ENCODE measurements at regions not wholly inside any gene's neighbourhood (a gene's known extent, or its start where the extent isn't known, plus 50 kb on each side); places are given as distances from the start of the nearest gene placed in this dataset.

- no peaks in the 10 kb centered on the region for H3K4me1 ChIP-seq (ENCODE audit: control insufficient read depth, insufficient read depth, low read length, unreplicated experiment)
- H2AFZ ChIP-seq (ENCODE audit: low read length, unreplicated experiment): no peak overlapping the region
- H3K4me3 ChIP-seq (ENCODE audit: low read depth, low read length): no peak overlapping the region
- H3K27me3 ChIP-seq (ENCODE audit: insufficient read depth, low read length): no peaks in the 10 kb centered on the region; the same call in 1 of the 2 replicates
- H3K36me3 ChIP-seq (ENCODE audit: insufficient read depth, low read length): no peaks in the 10 kb centered on the region
- no peaks in the 10 kb centered on the region for H3K79me2 ChIP-seq (ENCODE audit: control insufficient read depth, insufficient read depth, low read length, unreplicated experiment)
- H3K27ac ChIP-seq (ENCODE audit: low read depth, low read length): no peak overlapping the region
These were observed 130.2 kb upstream of the CEP162 start for GRCh38 chr6:84357631-84358030.

GRCh38 chr6:84356907-84357306, 129.5 kb upstream of the CEP162 start:
- H3K4me3 ChIP-seq (ENCODE audit: low read depth, low read length): no peak overlapping the region
- no peak overlapping the region for H2AFZ ChIP-seq (ENCODE audit: low read length, unreplicated experiment)
- no peaks in the 10 kb centered on the region for H3K36me3 ChIP-seq (ENCODE audit: insufficient read depth, low read length)
- no peak overlapping the region for H3K27ac ChIP-seq (ENCODE audit: low read depth, low read length)
- H3K79me2 ChIP-seq (ENCODE audit: control insufficient read depth, insufficient read depth, low read length, unreplicated experiment): no peaks in the 10 kb centered on the region
- H3K27me3 ChIP-seq (ENCODE audit: insufficient read depth, low read length): no peaks in the 10 kb centered on the region; the same call in 1 of the 2 replicates
- H3K4me1 ChIP-seq (ENCODE audit: control insufficient read depth, insufficient read depth, low read length, unreplicated experiment): no peaks in the 10 kb centered on the region

- Histone ChIP-seq H3K36me3 (ENCODE audit: insufficient read depth, low read length) (no peaks in the 10 kb centered on the region), H3K4me1 (ENCODE audit: control insufficient read depth, insufficient read depth, low read length, unreplicated experiment) (no peaks in the 10 kb centered on the region), H3K79me2 (ENCODE audit: control insufficient read depth, insufficient read depth, low read length, unreplicated experiment) (no peaks in the 10 kb centered on the region)
These were observed 126.3 kb upstream of the CEP162 start for GRCh38 chr6:84353459-84354423.

GRCh38 chr6:84350397-84350796, 123.0 kb upstream of the CEP162 start:
- Histone ChIP-seq H3K27me3 (ENCODE audit: insufficient read depth, low read length) (no peaks in the 10 kb centered on the region), H3K79me2 (ENCODE audit: control insufficient read depth, insufficient read depth, low read length, unreplicated experiment) (no peaks in the 10 kb centered on the region), H3K36me3 (ENCODE audit: insufficient read depth, low read length) (no peaks in the 10 kb centered on the region), H2AFZ (ENCODE audit: low read length, unreplicated experiment) (no peak overlapping the region), H3K4me3 (ENCODE audit: low read depth, low read length) (no peak overlapping the region), H3K4me1 (ENCODE audit: control insufficient read depth, insufficient read depth, low read length, unreplicated experiment) (no peaks in the 10 kb centered on the region), H3K27ac (ENCODE audit: low read depth, low read length) (no peak overlapping the region)

More at GRCh38 chr6:84353459-84354423, 126.3 kb upstream of the CEP162 start:
- H3K27me3 ChIP-seq (ENCODE audit: insufficient read depth, low read length): no peaks in the 10 kb centered on the region; the same call in 1 of the 2 replicates
- no peak overlapping the region for H3K27ac ChIP-seq (ENCODE audit: low read depth, low read length)
- no peak overlapping the region for H3K4me3 ChIP-seq (ENCODE audit: low read depth, low read length)
- no peak overlapping the region for H2AFZ ChIP-seq (ENCODE audit: low read length, unreplicated experiment)

GRCh38 chr6:84349542-84349941, 122.1 kb upstream of the CEP162 start:
- Histone ChIP-seq H3K27ac (ENCODE audit: low read depth, low read length) (no peak overlapping the region), H2AFZ (ENCODE audit: low read length, unreplicated experiment) (no peak overlapping the region), H3K4me3 (ENCODE audit: low read depth, low read length) (no peak overlapping the region), H3K79me2 (ENCODE audit: control insufficient read depth, insufficient read depth, low read length, unreplicated experiment) (no peaks in the 10 kb centered on the region), H3K36me3 (ENCODE audit: insufficient read depth, low read length) (no peaks in the 10 kb centered on the region), H3K4me1 (ENCODE audit: control insufficient read depth, insufficient read depth, low read length, unreplicated experiment) (no peaks in the 10 kb centered on the region), H3K27me3 (ENCODE audit: insufficient read depth, low read length) (no peaks in the 10 kb centered on the region)

- H3K36me3 ChIP-seq (ENCODE audit: insufficient read depth, low read length): no peaks in the 10 kb centered on the region
- H3K4me3 ChIP-seq (ENCODE audit: low read depth, low read length): no peak overlapping the region
- H2AFZ ChIP-seq (ENCODE audit: low read length, unreplicated experiment): no peak overlapping the region
- no peak overlapping the region for H3K27ac ChIP-seq (ENCODE audit: low read depth, low read length)
- no peaks in the 10 kb centered on the region for H3K27me3 ChIP-seq (ENCODE audit: insufficient read depth, low read length)
- no peaks in the 10 kb centered on the region for H3K79me2 ChIP-seq (ENCODE audit: control insufficient read depth, insufficient read depth, low read length, unreplicated experiment)
- no peaks in the 10 kb centered on the region for H3K4me1 ChIP-seq (ENCODE audit: control insufficient read depth, insufficient read depth, low read length, unreplicated experiment)
These were observed 121.4 kb upstream of the CEP162 start for GRCh38 chr6:84348801-84349200.

- Histone ChIP-seq H3K36me3 (ENCODE audit: insufficient read depth, low read length) (no peaks in the 10 kb centered on the region), H2AFZ (ENCODE audit: low read length, unreplicated experiment) (no peak overlapping the region), H3K27ac (ENCODE audit: low read depth, low read length) (no peak overlapping the region), H3K79me2 (ENCODE audit: control insufficient read depth, insufficient read depth, low read length, unreplicated experiment) (no peaks in the 10 kb centered on the region), H3K4me3 (ENCODE audit: low read depth, low read length) (no peak overlapping the region), H3K4me1 (ENCODE audit: control insufficient read depth, insufficient read depth, low read length, unreplicated experiment) (no peaks in the 10 kb centered on the region), H3K27me3 (ENCODE audit: insufficient read depth, low read length) (no peaks in the 10 kb centered on the region)
These were observed 118.9 kb upstream of the CEP162 start for GRCh38 chr6:84346372-84346771.

- Histone ChIP-seq H3K79me2 (ENCODE audit: control insufficient read depth, insufficient read depth, low read length, unreplicated experiment) (no peaks in the 10 kb centered on the region), H3K36me3 (ENCODE audit: insufficient read depth, low read length) (no peaks in the 10 kb centered on the region), H3K27ac (ENCODE audit: low read depth, low read length) (no peak overlapping the region), H2AFZ (ENCODE audit: low read length, unreplicated experiment) (no peak overlapping the region), H3K4me3 (ENCODE audit: low read depth, low read length) (no peak overlapping the region), H3K4me1 (ENCODE audit: control insufficient read depth, insufficient read depth, low read length, unreplicated experiment) (no peaks in the 10 kb centered on the region), H3K27me3 (ENCODE audit: insufficient read depth, low read length) (no peaks in the 10 kb centered on the region)
These were observed 116.6 kb upstream of the CEP162 start for GRCh38 chr6:84344005-84344404.

- H3K36me3 ChIP-seq (ENCODE audit: insufficient read depth, low read length): no peaks in the 10 kb centered on the region
- no peak overlapping the region for H3K4me3 ChIP-seq (ENCODE audit: low read depth, low read length)
- no peaks in the 10 kb centered on the region for H3K4me1 ChIP-seq (ENCODE audit: control insufficient read depth, insufficient read depth, low read length, unreplicated experiment)
- no peaks in the 10 kb centered on the region for H3K27me3 ChIP-seq (ENCODE audit: insufficient read depth, low read length)
- H3K79me2 ChIP-seq (ENCODE audit: control insufficient read depth, insufficient read depth, low read length, unreplicated experiment): no peaks in the 10 kb centered on the region
- no peak overlapping the region for H3K27ac ChIP-seq (ENCODE audit: low read depth, low read length)
- no peak overlapping the region for H2AFZ ChIP-seq (ENCODE audit: low read length, unreplicated experiment)
These were observed 113.0 kb upstream of the CEP162 start for GRCh38 chr6:84340422-84340821.

- no peaks in the 10 kb centered on the region for H3K27me3 ChIP-seq (ENCODE audit: insufficient read depth, low read length)
- no peak overlapping the region for H2AFZ ChIP-seq (ENCODE audit: low read length, unreplicated experiment)
- H3K36me3 ChIP-seq (ENCODE audit: insufficient read depth, low read length): no peaks in the 10 kb centered on the region
- H3K4me3 ChIP-seq (ENCODE audit: low read depth, low read length): no peak overlapping the region
- H3K79me2 ChIP-seq (ENCODE audit: control insufficient read depth, insufficient read depth, low read length, unreplicated experiment): no peaks in the 10 kb centered on the region
- no peak overlapping the region for H3K27ac ChIP-seq (ENCODE audit: low read depth, low read length)
- no peaks in the 10 kb centered on the region for H3K4me1 ChIP-seq (ENCODE audit: control insufficient read depth, insufficient read depth, low read length, unreplicated experiment)
These were observed 106.4 kb upstream of the CEP162 start for GRCh38 chr6:84333842-84334241.
